Mesodermal cell (in vitro differentiated cells): ENCODE measurements at regions not wholly inside any gene's neighbourhood (a gene's known extent, or its start where the extent isn't known, plus 50 kb on each side); places are given as distances from the start of the nearest gene placed in this dataset.

Experiments
- H3K27ac ChIP-seq: 2 replicates; pipeline ENCODE4 v1.7.0; 2013; ENCODE audit warnings: mild to moderate bottlenecking, low read depth, low read length, moderate library complexity; ENCODE audit not compliant: severe bottlenecking
- H3K36me3 ChIP-seq: 2 replicates; pipeline ENCODE4 v1.7.1; 2013; ENCODE audit warnings: mild to moderate bottlenecking, low read length, moderate library complexity; ENCODE audit not compliant: control insufficient read depth, insufficient read depth
- H3K4me1 ChIP-seq: one replicate; pipeline ENCODE4 v1.7.1; 2013; ENCODE audit warnings: mild to moderate bottlenecking, low read length; ENCODE audit not compliant: insufficient read depth, control insufficient read depth, poor library complexity, severe bottlenecking
- H3K4me3 ChIP-seq: 2 replicates; pipeline ENCODE4 v1.7.0; 2013; ENCODE audit warnings: low read length, control low read depth, mild to moderate bottlenecking; ENCODE audit not compliant: insufficient read depth, poor library complexity, severe bottlenecking; ENCODE audit errors: extremely low read depth
- H3K9me3 ChIP-seq: 2 replicates; pipeline ENCODE4 v1.7.1; 2013; ENCODE audit warnings: mild to moderate bottlenecking, low read length, moderate library complexity; ENCODE audit not compliant: control insufficient read depth
- WGBS, 2 experiments: methylation state at CpG; one replicate each; pipeline ENCODE4 v1.1.5; 2013; ENCODE audit warnings: missing lambda C conversion rate in 2 of 2; ENCODE audit not compliant: insufficient coverage in 2 of 2; 5-methylcytosine and 5-hydroxymethylcytosine counted together

GRCh38 chr13:58994777-58995176 lies 1169.0 kb downstream of the DIAPH3 start:
- Histone ChIP-seq H3K27ac (no peak overlapping the region), H3K36me3 (no peaks in the 10 kb centered on the region), H3K4me1 (peaks cover 5% of the 10 kb centered on the region), H3K4me3 (no peak overlapping the region), H3K9me3 (peaks cover 3% of the 10 kb centered on the region)

- 80 to 94% methylated on average over 1 to 2 of the region's 2 CpGs for WGBS, 2 experiments
- Histone ChIP-seq H3K27ac (no peak overlapping the region), H3K4me3 (no peak overlapping the region), H3K9me3 (peaks cover 3% of the 10 kb centered on the region), H3K4me1 (peaks cover 4% of the 10 kb centered on the region), H3K36me3 (no peaks in the 10 kb centered on the region)
Measured at GRCh38 chr13:58998716-58999115, 1165.0 kb downstream of the DIAPH3 start.

GRCh38 chr13:58999851-59000250 lies 1163.9 kb downstream of the DIAPH3 start:
- 91% methylated on average over 1 of the region's 2 CpGs; no CpG with 5 or more reads in 1 of the 2 experiments for WGBS, 2 experiments
- Histone ChIP-seq H3K9me3 (peaks cover 3% of the 10 kb centered on the region), H3K27ac (no peak overlapping the region), H3K4me3 (no peak overlapping the region), H3K36me3 (no peaks in the 10 kb centered on the region), H3K4me1 (peaks cover 4% of the 10 kb centered on the region)

- H3K27ac ChIP-seq = no peak overlapping the region
Measured at GRCh38 chr13:59000770-59001169, 1163.0 kb downstream of the DIAPH3 start.

GRCh38 chr13:59012731-59013130 lies 1151.0 kb downstream of the DIAPH3 start:
- 85 to 86% methylated on average over 9 to 10 of the region's 11 CpGs for WGBS, 2 experiments
- H3K27ac ChIP-seq = no peak overlapping the region
- H3K4me3 ChIP-seq = no peak overlapping the region
- H3K36me3 ChIP-seq = no peaks in the 10 kb centered on the region
- no peaks in the 10 kb centered on the region for H3K4me1 ChIP-seq
- no peaks in the 10 kb centered on the region for H3K9me3 ChIP-seq

More at GRCh38 chr13:59000770-59001169, 1163.0 kb downstream of the DIAPH3 start:
- Histone ChIP-seq H3K36me3 (no peaks in the 10 kb centered on the region), H3K4me3 (no peak overlapping the region), H3K9me3 (peaks cover 3% of the 10 kb centered on the region), H3K4me1 (peaks cover 4% of the 10 kb centered on the region)

GRCh38 chr13:59016250-59016649 lies 1147.5 kb downstream of the DIAPH3 start:
- H3K4me1 ChIP-seq = no peaks in the 10 kb centered on the region
- H3K27ac ChIP-seq = no peak overlapping the region
- no peak overlapping the region for H3K4me3 ChIP-seq
- 87 to 100% methylated on average over 1 to 2 of the region's 3 CpGs for WGBS, 2 experiments
- no peaks in the 10 kb centered on the region for H3K9me3 ChIP-seq
- H3K36me3 ChIP-seq = no peaks in the 10 kb centered on the region

- no peaks in the 10 kb centered on the region for H3K36me3 ChIP-seq
- no peak overlapping the region for H3K27ac ChIP-seq
- no peaks in the 10 kb centered on the region for H3K4me1 ChIP-seq
- no peaks in the 10 kb centered on the region for H3K9me3 ChIP-seq
- WGBS, 2 experiments = no CpG with 5 or more reads among the region's 3 CpGs
- H3K4me3 ChIP-seq = no peak overlapping the region
Measured at GRCh38 chr13:59024434-59024833, 1139.3 kb downstream of the DIAPH3 start.

- no peak overlapping the region for H3K27ac ChIP-seq
- H3K9me3 ChIP-seq = no peaks in the 10 kb centered on the region
- WGBS, 2 experiments = 67 to 80% methylated on average over 1 of the region's 2 CpGs
- no peak overlapping the region for H3K4me3 ChIP-seq
- no peaks in the 10 kb centered on the region for H3K36me3 ChIP-seq
- H3K4me1 ChIP-seq = no peaks in the 10 kb centered on the region
Measured at GRCh38 chr13:59034198-59034597, 1129.5 kb downstream of the DIAPH3 start.

- Histone ChIP-seq H3K36me3 (no peaks in the 10 kb centered on the region), H3K4me1 (no peaks in the 10 kb centered on the region), H3K27ac (no peak overlapping the region), H3K9me3 (no peaks in the 10 kb centered on the region), H3K4me3 (no peak overlapping the region)
- WGBS, 2 experiments = 63 to 100% methylated on average over 1 of the region's 1 CpG
Measured at GRCh38 chr13:59038824-59039223, 1124.9 kb downstream of the DIAPH3 start.

GRCh38 chr13:59043016-59043415 lies 1120.7 kb downstream of the DIAPH3 start:
- no peak overlapping the region for H3K27ac ChIP-seq
- WGBS, 2 experiments = 67% methylated on average over 2 of the region's 2 CpGs; no CpG with 5 or more reads in 1 of the 2 experiments
- no peak overlapping the region for H3K4me3 ChIP-seq
- no peaks in the 10 kb centered on the region for H3K4me1 ChIP-seq
- no peaks in the 10 kb centered on the region for H3K9me3 ChIP-seq
- H3K36me3 ChIP-seq = no peaks in the 10 kb centered on the region

- H3K4me1 ChIP-seq = no peaks in the 10 kb centered on the region
Measured at GRCh38 chr13:59047546-59047945, 1116.2 kb downstream of the DIAPH3 start.

More at GRCh38 chr13:59047546-59047945, 1116.2 kb downstream of the DIAPH3 start:
- Histone ChIP-seq H3K27ac (no peak overlapping the region), H3K36me3 (no peaks in the 10 kb centered on the region), H3K4me3 (no peak overlapping the region), H3K9me3 (no peaks in the 10 kb centered on the region)
- 63 to 100% methylated on average over 1 of the region's 2 CpGs for WGBS, 2 experiments
